A549 (cell line): ENCODE measurements at regions not wholly inside any gene's neighbourhood (a gene's known extent, or its start where the extent isn't known, plus 50 kb on each side); places are given as distances from the start of the nearest gene placed in this dataset.
A peak's percentile ranks its signal among the peaks of the same experiment; 100 is the strongest.

Experiments used
- ATAC-seq, 2 experiments: fragments of 200-7000 bp in 1 of 2; fragments of >200 bp in 1 of 2; cut with Nextera tagmentation in 1 of 2; cut with Tn5 transposase in 1 of 2; 3 replicates each; pipeline versions ENCODE4 v1.8.0 to v1.9.1; 2018 to 2020; ENCODE audit warnings: mild to moderate bottlenecking in 1 of 2, moderate library complexity in 1 of 2
- CTCF ChIA-PET: fragments of 300-600 bp; sonication (Branson Sonifier 250); formaldehyde crosslinking; extraction: SDS; loops from one replicate; lab custom pipeline; 2021; ENCODE audit warnings: antibody characterized with exemption, inconsistent platforms; lab: Yijun Ruan, JAX
- POLR2A ChIA-PET: fragments of 350-600 bp; formaldehyde crosslinking; extraction: SDS; loops from one replicate; lab custom pipeline; 2021; ENCODE audit warnings: antibody characterized with exemption, inconsistent platforms; lab: Yijun Ruan, JAX
- DNase-seq, 2 experiments: peaks; one replicate each; pipeline versions ENCODE4 v3.0.0 to v3.0.0-alpha.2; 2011 to 2016; ENCODE audit warnings: low read depth in 1 of 2, low spot score in 1 of 2
- FAIRE-seq: peaks from 2 replicates; lab custom pipeline; 2011; peaks lifted over from hg19 to GRCh38; lab: Jason Lieb, UNC
- H3K27ac ChIP-seq, 2 experiments: fragments of >200 bp; sonication (Bioruptor Twin); formaldehyde crosslinking; 3 replicates each; pipeline ENCODE4 v1.5.1; 2016 to 2017
- H3K4me1 ChIP-seq: fragments of >200 bp; sonication (Bioruptor Twin); formaldehyde crosslinking; 3 replicates; pipeline ENCODE4 v1.6.1; 2016
- H3K4me2 ChIP-seq: fragments of >200 bp; sonication (Bioruptor Twin); formaldehyde crosslinking; 3 replicates; pipeline ENCODE4 v1.6.1; 2016
- H3K4me3 ChIP-seq: fragments of >200 bp; sonication (Bioruptor Twin); formaldehyde crosslinking; 3 replicates; pipeline ENCODE4 v1.5.1; 2016
- H3K9me3 ChIP-seq: fragments of >200 bp; sonication (Bioruptor Twin); formaldehyde crosslinking; 3 replicates; pipeline ENCODE4 v1.6.1; 2016
- CBX8 ChIP-seq: fragments of 200-600 bp; sonication (generic); IDR thresholded peaks from 2 replicates; pipeline ENCODE4 v1.6.1; 2016
- CEBPB ChIP-seq, 2 experiments: fragments of >200 bp in 1 of 2; sonication (Bioruptor Twin) in 1 of 2; formaldehyde crosslinking in 1 of 2; IDR thresholded peaks; 2 replicates each; pipeline ENCODE4 v1.6.1; 2012 to 2016
- EHMT2 ChIP-seq: fragments of 200-600 bp; sonication (generic); IDR thresholded peaks from 2 replicates; pipeline ENCODE4 v1.6.1; 2016; ENCODE audit warnings: antibody characterized with exemption, low read depth, mild to moderate bottlenecking, moderate library complexity
- ESRRA ChIP-seq: fragments of 150-350 bp; IDR thresholded peaks from 2 replicates; pipeline ENCODE4 v1.6.1; 2014; ENCODE audit warnings: mild to moderate bottlenecking, low read length, borderline replicate concordance
- FOSB ChIP-seq: fragments of 250-450 bp; sonication (Bioruptor Pico); IDR thresholded peaks from 2 replicates; pipeline ENCODE4 v1.5.0; 2020; ENCODE audit warnings: mild to moderate bottlenecking, moderate library complexity
- GATA3 ChIP-seq: IDR thresholded peaks from 2 replicates; pipeline ENCODE4 v1.6.1; 2012; ENCODE audit warnings: borderline replicate concordance
- HOXB13 ChIP-seq: fragments of 250-450 bp; sonication (Bioruptor Pico); IDR thresholded peaks from 2 replicates; pipeline ENCODE4 v1.5.0; 2020; ENCODE audit warnings: low read depth, mild to moderate bottlenecking, moderate library complexity
- HOXB5 ChIP-seq: fragments of 250-450 bp; sonication (Bioruptor Pico); IDR thresholded peaks from 2 replicates; pipeline ENCODE4 v1.5.0; 2020; ENCODE audit warnings: mild to moderate bottlenecking, moderate library complexity
- JUN ChIP-seq, 2 experiments: fragments of >200 bp; sonication (Bioruptor Twin); formaldehyde crosslinking; IDR thresholded peaks; 2 replicates in 1 of 2; 3 replicates in 1 of 2; pipeline ENCODE4 v1.6.1; 2016 to 2017
- JUNB ChIP-seq: fragments of >200 bp; sonication (Bioruptor Twin); formaldehyde crosslinking; IDR thresholded peaks from 2 replicates; pipeline ENCODE4 v1.6.1; 2016
- KDM1A ChIP-seq: fragments of 200-600 bp; sonication (generic); IDR thresholded peaks from 2 replicates; pipeline ENCODE4 v1.6.1; 2016; ENCODE audit warnings: low read depth, mild to moderate bottlenecking
- MAFK ChIP-seq: fragments of 450-650 bp; IDR thresholded peaks from 2 replicates; pipeline ENCODE4 v1.6.1; 2014; ENCODE audit not compliant: partially characterized antibody
- MAZ ChIP-seq: fragments of 150-350 bp; IDR thresholded peaks from 2 replicates; pipeline ENCODE4 v1.6.1; 2014; ENCODE audit warnings: antibody characterized with exemption, low read depth, low read length, borderline replicate concordance
- POLR2A ChIP-seq: IDR thresholded peaks from 2 replicates; pipeline ENCODE4 v1.6.1; 2012; ENCODE audit warnings: mild to moderate bottlenecking, low read length
- RCOR1 ChIP-seq: fragments of 150-350 bp; IDR thresholded peaks from 2 replicates; pipeline ENCODE4 v1.6.1; 2014; ENCODE audit warnings: antibody characterized with exemption, low read length, low read depth
- RFX5 ChIP-seq: fragments of 450-650 bp; IDR thresholded peaks from 2 replicates; pipeline ENCODE4 v1.7.1; 2014; ENCODE audit warnings: antibody characterized with exemption, mild to moderate bottlenecking, moderate library complexity
- ZC3H11A ChIP-seq: fragments of 450-650 bp; IDR thresholded peaks from 2 replicates; pipeline ENCODE4 v1.6.1; 2014; ENCODE audit warnings: antibody characterized with exemption, mild to moderate bottlenecking
- ZFP36 ChIP-seq: fragments of 450-650 bp; IDR thresholded peaks from 2 replicates; pipeline ENCODE4 v1.6.1; 2014; ENCODE audit warnings: borderline replicate concordance; ENCODE audit not compliant: partially characterized antibody
- ZNF302 ChIP-seq: fragments of 250-450 bp; sonication (Bioruptor Pico); IDR thresholded peaks from 2 replicates; pipeline ENCODE4 v1.9.0; 2021; ENCODE audit warnings: inconsistent platforms, mild to moderate bottlenecking, moderate library complexity
- WGBS: methylation state at CpG from one replicate; pipeline ENCODE4 v1.1.6; 2017; ENCODE audit errors: missing lambda C conversion rate; 5-methylcytosine and 5-hydroxymethylcytosine counted together
- TF ChIP-seq, protein P1 (sequence below): fragments of 150-350 bp; IDR thresholded peaks from 2 replicates; pipeline ENCODE4 v1.6.1; 2014; ENCODE audit warnings: low read depth, mild to moderate bottlenecking, low read length
- TF ChIP-seq, protein P2 (sequence below): fragments of 450-650 bp; IDR thresholded peaks from 2 replicates; pipeline ENCODE4 v1.6.1; 2014; ENCODE audit warnings: antibody characterized with exemption
- TF ChIP-seq, protein P3 (sequence below): fragments of 250-450 bp; sonication (Bioruptor Pico); IDR thresholded peaks from 2 replicates; pipeline ENCODE4 v1.5.0; 2020; ENCODE audit warnings: low read depth, mild to moderate bottlenecking, moderate library complexity
- TF ChIP-seq, protein P4 (sequence below): fragments of >200 bp; sonication (Bioruptor Twin); formaldehyde crosslinking; IDR thresholded peaks from 3 replicates; pipeline ENCODE4 v1.5.1; 2016
- TF ChIP-seq, protein P5 (sequence below): fragments of 200-600 bp; sonication (generic); IDR thresholded peaks from 2 replicates; pipeline ENCODE4 v1.6.1; 2016; ENCODE audit warnings: antibody characterized with exemption, mild to moderate bottlenecking, moderate library complexity

DNA sequence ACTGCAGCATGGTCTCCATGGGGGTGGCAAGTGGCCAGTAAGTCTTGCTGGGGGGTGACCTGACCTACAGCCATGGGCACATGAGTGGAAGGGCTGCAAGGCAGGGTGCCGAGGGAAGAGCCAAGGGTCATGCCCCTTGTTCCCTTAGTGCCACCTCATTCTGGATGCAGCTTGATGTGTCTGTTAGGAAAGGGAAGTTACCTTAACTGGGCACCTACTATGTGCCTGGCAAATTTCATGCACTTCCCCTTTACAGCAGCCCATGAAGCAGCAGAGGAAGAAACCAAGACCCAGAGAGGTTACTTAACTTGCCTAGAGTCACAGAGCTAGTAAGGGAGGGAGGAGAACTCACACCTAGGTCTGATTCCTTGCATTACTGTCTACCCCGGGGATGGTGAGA lies 174.0 kb downstream of the MRPL14 start:
- no peak for TF ChIP-seq ZC3H11A
- TF ChIP-seq ESRRA: no peak
- no peak for TF ChIP-seq HOXB5 (CRISPR knock-in tag)
- TF ChIP-seq, all 56 proteins: peak for 0
- Histone ChIP-seq H3K27ac (no peak overlapping the region), H3K4me1 (no peaks in the 10 kb centered on the region), H3K4me2 (no peak overlapping the region), H3K4me3 (no peak overlapping the region), H3K9me3 (peaks cover 22% of the 10 kb centered on the region)
- ChIA-PET POLR2A (no interaction called here), CTCF (interaction anchor here (1.1 to 2.9 kb wide), 8 partner anchors 12 to 125 kb away, joined by 3 to 10 read pairs (median 4); no protein-coding TSS in a partner anchor)
- DNase-seq (no peak), FAIRE-seq (no peak), ATAC-seq (no peak)
- WGBS: 94% methylated on average over 2 of the region's 2 CpGs

DNA sequence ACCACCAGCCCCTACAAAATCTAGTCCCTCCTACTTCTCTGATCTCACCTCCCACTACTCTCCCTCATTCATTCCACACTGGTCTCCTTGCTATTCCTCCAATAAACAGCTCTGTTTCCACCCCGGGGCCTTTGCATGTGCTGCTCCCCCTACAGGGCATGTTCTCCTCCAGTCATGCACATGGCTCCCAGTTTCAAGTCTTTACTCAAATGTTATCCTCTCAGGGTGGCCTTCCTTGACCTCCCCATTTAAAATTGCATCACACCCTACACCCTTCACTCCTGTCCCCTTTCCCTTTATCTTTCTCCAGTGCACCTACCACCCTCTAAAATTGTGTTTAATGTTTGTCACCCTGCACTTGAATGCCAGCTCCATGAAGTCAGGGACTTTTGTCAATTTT lies 174.5 kb downstream of the MRPL14 start:
- WGBS: 48% methylated on average over 1 of the region's 1 CpG
- Histone ChIP-seq H3K9me3 (peaks cover 19% of the 10 kb centered on the region), H3K4me2 (no peak overlapping the region), H3K4me3 (no peak overlapping the region), H3K27ac (no peak overlapping the region), H3K4me1 (no peaks in the 10 kb centered on the region)
- TF ChIP-seq HOXB13 (CRISPR knock-in tag): no peak
- no peak for TF ChIP-seq ZC3H11A
- no peak for TF ChIP-seq ESRRA
- no peak for TF ChIP-seq MAZ
- TF ChIP-seq RCOR1: no peak
- no peak for TF ChIP-seq ZNF302 (CRISPR knock-in tag)
- no peak for TF ChIP-seq ZFP36
- TF ChIP-seq, protein P1, sequence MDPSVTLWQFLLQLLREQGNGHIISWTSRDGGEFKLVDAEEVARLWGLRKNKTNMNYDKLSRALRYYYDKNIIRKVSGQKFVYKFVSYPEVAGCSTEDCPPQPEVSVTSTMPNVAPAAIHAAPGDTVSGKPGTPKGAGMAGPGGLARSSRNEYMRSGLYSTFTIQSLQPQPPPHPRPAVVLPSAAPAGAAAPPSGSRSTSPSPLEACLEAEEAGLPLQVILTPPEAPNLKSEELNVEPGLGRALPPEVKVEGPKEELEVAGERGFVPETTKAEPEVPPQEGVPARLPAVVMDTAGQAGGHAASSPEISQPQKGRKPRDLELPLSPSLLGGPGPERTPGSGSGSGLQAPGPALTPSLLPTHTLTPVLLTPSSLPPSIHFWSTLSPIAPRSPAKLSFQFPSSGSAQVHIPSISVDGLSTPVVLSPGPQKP: no peak
- TF ChIP-seq MAFK: no peak
- TF ChIP-seq, protein P2, sequence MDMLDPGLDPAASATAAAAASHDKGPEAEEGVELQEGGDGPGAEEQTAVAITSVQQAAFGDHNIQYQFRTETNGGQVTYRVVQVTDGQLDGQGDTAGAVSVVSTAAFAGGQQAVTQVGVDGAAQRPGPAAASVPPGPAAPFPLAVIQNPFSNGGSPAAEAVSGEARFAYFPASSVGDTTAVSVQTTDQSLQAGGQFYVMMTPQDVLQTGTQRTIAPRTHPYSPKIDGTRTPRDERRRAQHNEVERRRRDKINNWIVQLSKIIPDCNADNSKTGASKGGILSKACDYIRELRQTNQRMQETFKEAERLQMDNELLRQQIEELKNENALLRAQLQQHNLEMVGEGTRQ: no peak
- TF ChIP-seq, protein P3, sequence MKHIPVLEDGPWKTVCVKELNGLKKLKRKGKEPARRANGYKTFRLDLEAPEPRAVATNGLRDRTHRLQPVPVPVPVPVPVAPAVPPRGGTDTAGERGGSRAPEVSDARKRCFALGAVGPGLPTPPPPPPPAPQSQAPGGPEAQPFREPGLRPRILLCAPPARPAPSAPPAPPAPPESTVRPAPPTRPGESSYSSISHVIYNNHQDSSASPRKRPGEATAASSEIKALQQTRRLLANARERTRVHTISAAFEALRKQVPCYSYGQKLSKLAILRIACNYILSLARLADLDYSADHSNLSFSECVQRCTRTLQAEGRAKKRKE (CRISPR knock-in tag): no peak
- TF ChIP-seq CEBPB (IDR thresholded peaks at IDR 0.05): no peak
- no peak for TF ChIP-seq CBX8
- TF ChIP-seq, protein P4, sequence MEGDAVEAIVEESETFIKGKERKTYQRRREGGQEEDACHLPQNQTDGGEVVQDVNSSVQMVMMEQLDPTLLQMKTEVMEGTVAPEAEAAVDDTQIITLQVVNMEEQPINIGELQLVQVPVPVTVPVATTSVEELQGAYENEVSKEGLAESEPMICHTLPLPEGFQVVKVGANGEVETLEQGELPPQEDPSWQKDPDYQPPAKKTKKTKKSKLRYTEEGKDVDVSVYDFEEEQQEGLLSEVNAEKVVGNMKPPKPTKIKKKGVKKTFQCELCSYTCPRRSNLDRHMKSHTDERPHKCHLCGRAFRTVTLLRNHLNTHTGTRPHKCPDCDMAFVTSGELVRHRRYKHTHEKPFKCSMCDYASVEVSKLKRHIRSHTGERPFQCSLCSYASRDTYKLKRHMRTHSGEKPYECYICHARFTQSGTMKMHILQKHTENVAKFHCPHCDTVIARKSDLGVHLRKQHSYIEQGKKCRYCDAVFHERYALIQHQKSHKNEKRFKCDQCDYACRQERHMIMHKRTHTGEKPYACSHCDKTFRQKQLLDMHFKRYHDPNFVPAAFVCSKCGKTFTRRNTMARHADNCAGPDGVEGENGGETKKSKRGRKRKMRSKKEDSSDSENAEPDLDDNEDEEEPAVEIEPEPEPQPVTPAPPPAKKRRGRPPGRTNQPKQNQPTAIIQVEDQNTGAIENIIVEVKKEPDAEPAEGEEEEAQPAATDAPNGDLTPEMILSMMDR: no peak
- ChIA-PET POLR2A (no interaction called here), CTCF (interaction anchor here (0.8 to 2.9 kb wide), 4 partner anchors 12 to 126 kb away, joined by 3 to 10 read pairs (median 6); no protein-coding TSS in a partner anchor)
- peak in 1 of 2 experiments; percentile 22; a peak in 1 of 6 replicates for ATAC-seq
- DNase-seq: peak in 1 of 2 experiments; percentile 12
- no peak for FAIRE-seq

DNA sequence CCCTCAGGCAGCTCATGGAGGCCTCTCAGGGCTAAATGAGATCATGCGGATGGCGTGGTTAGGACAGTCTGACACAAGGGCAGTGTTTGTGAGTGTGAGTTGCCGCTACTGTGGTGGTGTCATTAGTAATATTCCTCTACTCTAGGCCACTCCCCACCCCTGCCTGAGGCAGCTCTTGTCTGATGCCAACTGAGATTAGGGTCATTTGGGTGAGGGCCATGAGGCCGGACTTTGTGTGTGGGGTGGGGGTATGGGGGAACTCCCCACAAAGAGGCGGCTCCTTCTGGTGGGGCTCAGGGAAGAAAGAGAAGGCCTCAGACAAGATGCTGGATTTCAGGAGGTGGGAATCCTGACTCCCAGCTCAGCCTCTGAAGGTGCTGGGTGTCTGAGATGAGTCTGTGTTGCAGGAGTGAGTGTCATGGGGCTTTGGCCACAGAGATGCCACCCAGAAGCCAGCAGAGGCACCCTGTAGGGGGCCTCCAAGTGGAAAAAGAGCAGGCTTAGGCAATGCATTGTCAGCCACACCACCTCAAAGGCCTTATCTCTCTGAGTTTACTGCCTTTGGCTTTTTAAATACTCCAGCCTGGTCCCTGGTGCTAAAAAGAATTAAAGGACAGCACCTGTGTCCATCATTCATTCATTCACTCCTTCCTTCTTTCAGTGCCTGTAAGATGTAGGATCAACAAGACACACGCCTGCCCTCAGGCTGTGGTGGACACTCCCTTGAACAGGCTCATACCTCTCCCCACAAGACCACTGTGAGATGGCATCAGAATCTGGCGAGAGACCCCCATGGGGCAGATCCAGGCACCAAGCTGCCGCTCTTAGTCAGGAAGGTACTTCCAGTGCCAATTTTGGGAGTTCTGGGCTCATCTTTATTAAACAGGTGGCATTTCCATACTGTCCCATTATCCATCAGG lies 175.2 kb downstream of the MRPL14 start:
- no peaks in the 10 kb centered on the region for H3K4me1 ChIP-seq
- DNase-seq: no peak
- peak overlapping the region in 1 of 2 experiments; percentile 17; a peak in 2 of 6 replicates for H3K27ac ChIP-seq
- H3K9me3 ChIP-seq: peaks cover 16% of the 10 kb centered on the region
- peak; percentile 27 to 58; a peak in 4 of 6 replicates for ATAC-seq
- POLR2A ChIA-PET: no interaction called here
- no peak overlapping the region for H3K4me3 ChIP-seq
- no peak overlapping the region for H3K4me2 ChIP-seq
- WGBS: 91% methylated on average over 7 of the region's 8 CpGs
- no peak for FAIRE-seq
- CTCF ChIA-PET: interaction anchor here (0.8 to 2.9 kb wide), 8 partner anchors 10 to 183 kb away, joined by 3 to 10 read pairs (median 3); no protein-coding TSS in a partner anchor
- TF ChIP-seq POLR2A: no peak
- no peak for TF ChIP-seq FOSB (CRISPR knock-in tag)
- TF ChIP-seq GATA3: no peak
- no peak for TF ChIP-seq KDM1A
- TF ChIP-seq, protein P5, sequence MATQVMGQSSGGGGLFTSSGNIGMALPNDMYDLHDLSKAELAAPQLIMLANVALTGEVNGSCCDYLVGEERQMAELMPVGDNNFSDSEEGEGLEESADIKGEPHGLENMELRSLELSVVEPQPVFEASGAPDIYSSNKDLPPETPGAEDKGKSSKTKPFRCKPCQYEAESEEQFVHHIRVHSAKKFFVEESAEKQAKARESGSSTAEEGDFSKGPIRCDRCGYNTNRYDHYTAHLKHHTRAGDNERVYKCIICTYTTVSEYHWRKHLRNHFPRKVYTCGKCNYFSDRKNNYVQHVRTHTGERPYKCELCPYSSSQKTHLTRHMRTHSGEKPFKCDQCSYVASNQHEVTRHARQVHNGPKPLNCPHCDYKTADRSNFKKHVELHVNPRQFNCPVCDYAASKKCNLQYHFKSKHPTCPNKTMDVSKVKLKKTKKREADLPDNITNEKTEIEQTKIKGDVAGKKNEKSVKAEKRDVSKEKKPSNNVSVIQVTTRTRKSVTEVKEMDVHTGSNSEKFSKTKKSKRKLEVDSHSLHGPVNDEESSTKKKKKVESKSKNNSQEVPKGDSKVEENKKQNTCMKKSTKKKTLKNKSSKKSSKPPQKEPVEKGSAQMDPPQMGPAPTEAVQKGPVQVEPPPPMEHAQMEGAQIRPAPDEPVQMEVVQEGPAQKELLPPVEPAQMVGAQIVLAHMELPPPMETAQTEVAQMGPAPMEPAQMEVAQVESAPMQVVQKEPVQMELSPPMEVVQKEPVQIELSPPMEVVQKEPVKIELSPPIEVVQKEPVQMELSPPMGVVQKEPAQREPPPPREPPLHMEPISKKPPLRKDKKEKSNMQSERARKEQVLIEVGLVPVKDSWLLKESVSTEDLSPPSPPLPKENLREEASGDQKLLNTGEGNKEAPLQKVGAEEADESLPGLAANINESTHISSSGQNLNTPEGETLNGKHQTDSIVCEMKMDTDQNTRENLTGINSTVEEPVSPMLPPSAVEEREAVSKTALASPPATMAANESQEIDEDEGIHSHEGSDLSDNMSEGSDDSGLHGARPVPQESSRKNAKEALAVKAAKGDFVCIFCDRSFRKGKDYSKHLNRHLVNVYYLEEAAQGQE: no peak
- no peak for TF ChIP-seq ZFP36
- no peak for TF ChIP-seq JUNB
- no peak for TF ChIP-seq CEBPB (IDR thresholded peaks at IDR 0.05)
- no peak for TF ChIP-seq JUN (IDR thresholded peaks at IDR 0.05)
- TF ChIP-seq RFX5: no peak
- no peak for TF ChIP-seq EHMT2
